ENCODE measurements at regions not wholly inside any gene's neighbourhood (a gene's known extent, or its start where the extent isn't known, plus 50 kb on each side); places are given as distances from the start of the nearest gene placed in this dataset.

DNA sequence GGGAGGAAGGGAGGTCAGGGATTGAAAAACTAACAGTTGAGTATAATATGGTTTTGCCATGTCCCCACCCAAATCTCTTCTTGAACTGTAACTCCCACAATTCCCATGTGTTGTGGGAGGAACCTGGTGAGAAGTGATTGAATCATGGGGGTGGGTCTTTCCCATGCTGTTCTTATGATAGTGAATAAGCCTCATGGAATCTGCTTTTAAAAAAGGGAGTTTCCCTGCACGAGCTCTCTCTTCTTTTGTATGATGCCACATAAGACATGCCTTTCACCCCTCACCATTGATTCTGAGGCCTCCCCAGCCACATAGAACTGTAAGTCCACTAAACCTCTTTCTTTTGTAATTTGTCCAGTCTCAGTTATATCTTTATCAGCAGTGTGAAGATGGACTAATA, 833.4 kb upstream of the MAP3K7 start:
- no peaks in the 10 kb centered on the region for H3K79me2 ChIP-seq (ENCODE audit: low read depth)
- no peaks in the 10 kb centered on the region for H3K36me3 ChIP-seq (ENCODE audit: low read depth)
- no peak overlapping the region for H2AFZ ChIP-seq
- POLR2A ChIA-PET (ENCODE audit: unreplicated experiment), result no interaction called here
- TF ChIP-seq, protein P1, sequence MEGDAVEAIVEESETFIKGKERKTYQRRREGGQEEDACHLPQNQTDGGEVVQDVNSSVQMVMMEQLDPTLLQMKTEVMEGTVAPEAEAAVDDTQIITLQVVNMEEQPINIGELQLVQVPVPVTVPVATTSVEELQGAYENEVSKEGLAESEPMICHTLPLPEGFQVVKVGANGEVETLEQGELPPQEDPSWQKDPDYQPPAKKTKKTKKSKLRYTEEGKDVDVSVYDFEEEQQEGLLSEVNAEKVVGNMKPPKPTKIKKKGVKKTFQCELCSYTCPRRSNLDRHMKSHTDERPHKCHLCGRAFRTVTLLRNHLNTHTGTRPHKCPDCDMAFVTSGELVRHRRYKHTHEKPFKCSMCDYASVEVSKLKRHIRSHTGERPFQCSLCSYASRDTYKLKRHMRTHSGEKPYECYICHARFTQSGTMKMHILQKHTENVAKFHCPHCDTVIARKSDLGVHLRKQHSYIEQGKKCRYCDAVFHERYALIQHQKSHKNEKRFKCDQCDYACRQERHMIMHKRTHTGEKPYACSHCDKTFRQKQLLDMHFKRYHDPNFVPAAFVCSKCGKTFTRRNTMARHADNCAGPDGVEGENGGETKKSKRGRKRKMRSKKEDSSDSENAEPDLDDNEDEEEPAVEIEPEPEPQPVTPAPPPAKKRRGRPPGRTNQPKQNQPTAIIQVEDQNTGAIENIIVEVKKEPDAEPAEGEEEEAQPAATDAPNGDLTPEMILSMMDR (conservative IDR thresholded peaks at IDR 0.05), result no peak
- no peak for TF ChIP-seq EZH2 (IDR thresholded peaks at IDR 0.05; ENCODE audit: low read depth)
- H3K9me3 ChIP-seq (ENCODE audit: insufficient read depth, low read depth), result no peaks in the 10 kb centered on the region
- no peak overlapping the region for H3K4me2 ChIP-seq
- no peaks in the 10 kb centered on the region for H3K9me2 ChIP-seq (ENCODE audit: insufficient read depth)
- no peaks in the 10 kb centered on the region for H3K4me1 ChIP-seq (replicated peaks; ENCODE audit: insufficient read depth)
- H3K4me3 ChIP-seq, result no peak overlapping the region
- no TSS peak for BruUV-seq (replicated peaks)
- no peak for DNase-seq
- no peaks in the 10 kb centered on the region for H3K27me3 ChIP-seq (ENCODE audit: insufficient read depth, low read depth)
- H3K27ac ChIP-seq, result no peak overlapping the region
- intact Hi-C loops (cut with micrococcal nuclease; ENCODE audit: unreplicated experiment), result no loop called here
- H4K20me1 ChIP-seq (ENCODE audit: insufficient read depth), result no peaks in the 10 kb centered on the region
- H3F3A ChIP-seq (ENCODE audit: insufficient read depth, low read depth), result no peaks in the 10 kb centered on the region
- CTCF ChIA-PET, result no interaction called here

DNA sequence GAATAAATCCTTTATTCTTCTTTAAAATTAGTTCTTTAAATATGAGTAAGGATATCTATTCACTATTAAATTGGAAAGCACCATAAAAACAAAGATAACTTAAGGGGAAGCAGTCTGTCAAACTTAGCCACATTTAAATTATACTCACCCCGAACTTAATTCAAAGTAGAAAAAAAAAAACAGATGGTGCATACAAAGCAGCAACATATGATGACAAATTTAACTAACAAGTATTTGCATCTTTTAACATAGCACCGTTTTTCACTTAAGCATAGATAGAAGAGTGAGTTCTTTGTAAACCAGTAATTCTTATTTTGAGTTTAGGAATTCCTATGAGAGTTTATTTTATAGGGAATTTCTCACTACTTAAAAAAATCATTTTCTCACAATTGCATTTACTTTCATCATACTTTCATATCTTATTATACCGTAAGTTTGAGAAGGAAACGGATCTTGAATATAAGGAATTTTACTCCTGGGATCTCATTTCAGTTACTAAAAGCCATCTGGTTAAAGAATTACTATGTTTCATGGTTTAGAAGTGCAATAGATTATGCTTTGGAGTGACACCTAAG, 828.2 kb upstream of the MAP3K7 start:
- H3F3A ChIP-seq (ENCODE audit: insufficient read depth, low read depth), result no peaks in the 10 kb centered on the region
- DNase-seq, result no peak
- no peaks in the 10 kb centered on the region for H3K9me3 ChIP-seq (ENCODE audit: insufficient read depth, low read depth)
- H3K4me1 ChIP-seq (replicated peaks; ENCODE audit: insufficient read depth), result no peaks in the 10 kb centered on the region
- no peaks in the 10 kb centered on the region for H3K27me3 ChIP-seq (ENCODE audit: insufficient read depth, low read depth)
- H3K27ac ChIP-seq, result no peak overlapping the region
- H3K4me2 ChIP-seq, result no peak overlapping the region
- no peak overlapping the region for H2AFZ ChIP-seq
- H3K36me3 ChIP-seq (ENCODE audit: low read depth), result no peaks in the 10 kb centered on the region
- POLR2A ChIA-PET (ENCODE audit: unreplicated experiment), result no interaction called here
- CTCF ChIA-PET, result no interaction called here
- intact Hi-C loops (cut with micrococcal nuclease; ENCODE audit: unreplicated experiment), result no loop called here
- no TSS peak for BruUV-seq (replicated peaks)
- no peaks in the 10 kb centered on the region for H3K79me2 ChIP-seq (ENCODE audit: low read depth)
- no peaks in the 10 kb centered on the region for H3K9me2 ChIP-seq (ENCODE audit: insufficient read depth)
- TF ChIP-seq, protein P1 (conservative IDR thresholded peaks at IDR 0.05), result no peak
- no peak for TF ChIP-seq EZH2 (IDR thresholded peaks at IDR 0.05; ENCODE audit: low read depth)
- no peak overlapping the region for H3K4me3 ChIP-seq
- H4K20me1 ChIP-seq (ENCODE audit: insufficient read depth), result no peaks in the 10 kb centered on the region

DNA sequence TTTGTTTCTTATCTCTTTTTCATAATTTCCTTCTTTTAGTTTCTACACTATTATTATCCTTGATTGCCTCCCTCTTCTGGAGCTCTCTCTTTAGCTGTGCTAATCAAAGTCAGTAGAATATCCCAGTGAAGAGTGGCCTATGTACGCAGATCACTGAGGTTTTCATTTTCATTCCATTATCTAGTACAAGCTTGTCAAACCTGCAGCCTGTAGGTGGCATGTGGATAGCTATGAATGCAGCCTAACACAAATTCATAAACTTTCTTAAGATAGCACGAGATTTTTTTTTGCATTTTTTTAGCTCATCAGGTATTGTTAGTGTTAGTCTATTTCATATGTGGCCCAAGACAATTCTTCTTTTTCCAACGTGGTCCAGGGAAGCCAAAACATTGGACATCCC, 825.7 kb upstream of the MAP3K7 start:
- TF ChIP-seq, protein P1 (conservative IDR thresholded peaks at IDR 0.05), result no peak
- no peak for TF ChIP-seq EZH2 (IDR thresholded peaks at IDR 0.05; ENCODE audit: low read depth)
- no peak overlapping the region for H2AFZ ChIP-seq
- no peak for DNase-seq
- H3K4me1 ChIP-seq (replicated peaks; ENCODE audit: insufficient read depth), result no peaks in the 10 kb centered on the region
- BruUV-seq (replicated peaks), result no TSS peak
- no peaks in the 10 kb centered on the region for H3K27me3 ChIP-seq (ENCODE audit: insufficient read depth, low read depth)
- H3K27ac ChIP-seq, result no peak overlapping the region
- intact Hi-C loops (cut with micrococcal nuclease; ENCODE audit: unreplicated experiment), result no loop called here
- no peaks in the 10 kb centered on the region for H3K9me3 ChIP-seq (ENCODE audit: insufficient read depth, low read depth)
- ChIA-PET POLR2A (ENCODE audit: unreplicated experiment) (no interaction called here), CTCF (no interaction called here)
- H3K36me3 ChIP-seq (ENCODE audit: low read depth), result no peaks in the 10 kb centered on the region
- H3K9me2 ChIP-seq (ENCODE audit: insufficient read depth), result no peaks in the 10 kb centered on the region
- H4K20me1 ChIP-seq (ENCODE audit: insufficient read depth), result no peaks in the 10 kb centered on the region
- H3K4me2 ChIP-seq, result no peak overlapping the region
- no peaks in the 10 kb centered on the region for H3F3A ChIP-seq (ENCODE audit: insufficient read depth, low read depth)
- H3K4me3 ChIP-seq, result no peak overlapping the region
- H3K79me2 ChIP-seq (ENCODE audit: low read depth), result no peaks in the 10 kb centered on the region
